Inflammatory macrophage (primary cell): ENCODE measurements at regions not wholly inside any gene's neighbourhood (a gene's known extent, or its start where the extent isn't known, plus 50 kb on each side); places are given as distances from the start of the nearest gene placed in this dataset.
A peak's percentile ranks its signal among the peaks of the same experiment; 100 is the strongest.
"Not testable (repeated sequence)": the region's sequence is repeated elsewhere in the genome, so short reads cannot be mapped to it uniquely, and the experiment has no call there.

Experiments
- DNase-seq, 2 donors: peaks; one replicate each; pipeline ENCODE4 v3.0.0-alpha.2; 2020 to 2022

DNA sequence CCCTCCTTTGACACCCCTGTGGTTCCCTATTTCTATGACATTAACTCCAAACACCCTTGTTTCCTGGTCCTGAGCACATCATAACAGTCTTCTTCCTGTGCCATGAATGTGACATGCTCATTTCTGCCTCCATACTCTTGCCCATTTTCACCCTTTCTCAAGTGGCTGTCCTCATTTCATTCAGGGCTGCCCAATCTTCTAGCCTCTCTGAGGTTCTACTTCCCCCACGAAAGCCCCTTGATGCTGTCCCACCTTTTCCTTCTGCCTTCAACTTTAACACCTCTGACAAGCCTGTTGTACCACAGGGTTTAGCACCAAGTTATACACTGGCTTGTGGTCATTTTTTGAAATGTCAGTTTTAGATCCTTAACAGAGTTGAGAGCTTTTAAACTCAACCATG lies 136.2 kb upstream of the BOD1L1 start:
- no peak for DNase-seq

GRCh38 chr4:13765539-13765938 lies 138.0 kb upstream of the BOD1L1 start:
- no peak for DNase-seq

GRCh38 chr4:13766761-13767540 lies 139.4 kb upstream of the BOD1L1 start:
- DNase-seq = no peak

- peak in 1 of 2 donors; percentile 19 for DNase-seq
These were observed 149.8 kb upstream of the BOD1L1 start for GRCh38 chr4:13777341-13777740.

GRCh38 chr4:13778367-13778766 lies 150.8 kb upstream of the BOD1L1 start:
- no peak for DNase-seq

DNA sequence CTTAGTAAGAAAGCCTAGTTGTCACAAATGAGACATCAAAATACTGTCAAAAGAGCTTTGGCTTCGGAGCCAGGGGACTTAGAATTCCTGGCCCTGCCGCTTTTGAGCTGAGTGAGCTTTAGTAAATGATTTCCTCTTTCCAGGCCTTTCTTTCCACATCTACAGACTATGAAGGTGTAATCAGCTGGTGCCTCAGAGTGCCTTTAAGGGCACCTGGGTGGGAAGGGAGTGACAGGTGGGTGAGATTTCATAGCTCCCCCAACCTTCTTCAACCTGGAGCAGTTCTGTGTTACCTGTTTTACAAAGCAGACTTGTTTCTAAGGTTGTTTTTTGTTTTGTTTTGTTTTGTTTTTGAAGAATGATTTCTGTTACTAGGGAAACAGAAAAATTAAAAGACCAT lies 154.7 kb upstream of the BOD1L1 start:
- DNase-seq = no peak

DNA sequence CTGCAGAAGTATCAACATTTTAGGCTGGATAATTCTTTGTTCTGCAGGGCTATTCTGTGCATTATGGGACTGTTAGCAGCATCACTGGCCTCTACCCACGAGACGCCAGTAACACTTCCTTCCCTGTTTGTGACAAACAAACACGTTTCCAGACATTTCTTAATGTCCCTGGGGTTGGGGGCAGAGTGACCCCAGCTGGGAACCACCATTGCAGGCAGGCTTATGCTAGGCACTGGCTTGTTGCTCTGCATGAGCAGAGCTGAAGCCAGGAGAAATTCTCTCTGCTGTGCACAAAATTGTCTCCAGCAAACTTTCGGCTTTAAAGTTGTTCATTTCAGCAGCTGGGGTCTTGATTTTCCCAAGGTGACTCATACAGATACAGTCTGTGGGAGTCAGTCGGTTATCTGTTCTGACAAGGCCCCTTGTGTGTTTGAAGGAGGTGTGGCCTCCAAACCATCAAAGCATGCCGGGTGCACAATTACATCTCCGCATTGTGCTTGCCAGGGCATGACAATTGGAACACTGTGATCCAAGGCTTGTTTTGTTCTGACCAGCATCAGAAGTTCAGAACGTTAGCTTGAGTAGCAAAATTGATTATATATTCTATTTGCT lies 156.4 kb upstream of the BOD1L1 start:
- no peak for DNase-seq

DNA sequence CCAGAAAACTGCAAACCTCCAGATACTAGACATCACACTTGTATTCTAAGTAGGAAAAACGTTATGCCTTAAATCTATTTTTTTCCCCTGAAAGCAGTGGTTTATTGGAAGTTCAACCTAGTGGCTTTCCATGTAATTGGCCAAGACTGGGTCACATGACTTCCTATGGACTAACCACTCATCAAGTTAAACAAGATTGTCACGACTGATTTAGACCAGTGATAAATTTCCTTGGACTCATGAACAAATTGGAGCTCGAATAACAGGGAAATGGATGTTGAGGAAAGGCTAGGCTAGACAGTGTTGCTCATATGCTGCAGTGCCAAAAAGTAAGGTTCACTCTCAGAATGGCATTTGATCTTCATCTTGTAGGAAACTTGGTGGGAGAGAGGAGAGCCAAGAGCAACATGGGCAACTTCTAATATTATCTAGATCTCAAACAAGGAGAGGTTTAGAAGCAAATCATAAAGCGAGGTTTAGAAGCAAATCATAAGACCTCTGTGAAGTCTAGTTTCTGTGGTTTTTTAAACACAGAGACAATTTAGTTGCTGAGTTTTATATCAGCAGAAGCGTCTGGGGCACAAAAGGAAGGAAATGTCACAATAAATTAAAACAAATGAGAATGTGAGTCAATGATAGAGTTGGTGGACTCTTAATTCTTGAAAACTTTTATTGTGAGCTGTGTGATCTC lies 165.6 kb upstream of the BOD1L1 start:
- no peak for DNase-seq

DNA sequence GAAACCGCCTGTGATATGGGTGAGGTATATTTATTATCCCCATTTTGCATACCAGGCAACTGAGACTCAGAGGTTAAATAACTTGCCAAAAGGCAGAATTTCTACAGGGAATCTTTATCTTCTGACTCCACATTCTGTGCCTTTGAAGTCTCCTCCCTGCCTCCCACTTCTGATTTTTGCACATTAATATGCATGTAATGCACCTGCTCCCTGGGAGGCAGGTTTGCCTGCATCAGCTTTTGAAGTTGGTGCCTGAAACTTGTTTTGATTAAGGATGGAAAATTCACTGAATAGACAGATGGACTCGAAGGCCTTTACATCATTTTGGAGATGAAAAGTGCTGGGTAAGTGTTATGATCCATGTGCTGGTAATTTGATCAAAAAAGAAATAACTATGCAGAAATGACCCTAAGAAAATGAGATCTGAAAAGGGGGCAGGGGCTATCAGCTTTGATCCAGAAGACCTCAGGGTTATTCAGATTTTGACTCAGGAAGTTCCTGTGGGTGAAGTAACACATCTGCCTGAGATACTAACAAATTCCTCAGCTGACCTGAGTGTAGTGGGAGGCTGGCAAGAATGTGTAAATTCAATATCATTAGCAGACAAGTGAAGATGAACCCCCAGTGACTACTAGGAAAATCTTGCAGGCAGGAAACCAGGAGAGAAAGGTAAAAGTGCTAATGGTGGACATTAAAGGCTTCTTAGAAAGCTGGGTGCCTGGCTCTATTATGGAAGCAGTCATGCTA lies 167.5 kb upstream of the BOD1L1 start:
- no peak for DNase-seq

DNA sequence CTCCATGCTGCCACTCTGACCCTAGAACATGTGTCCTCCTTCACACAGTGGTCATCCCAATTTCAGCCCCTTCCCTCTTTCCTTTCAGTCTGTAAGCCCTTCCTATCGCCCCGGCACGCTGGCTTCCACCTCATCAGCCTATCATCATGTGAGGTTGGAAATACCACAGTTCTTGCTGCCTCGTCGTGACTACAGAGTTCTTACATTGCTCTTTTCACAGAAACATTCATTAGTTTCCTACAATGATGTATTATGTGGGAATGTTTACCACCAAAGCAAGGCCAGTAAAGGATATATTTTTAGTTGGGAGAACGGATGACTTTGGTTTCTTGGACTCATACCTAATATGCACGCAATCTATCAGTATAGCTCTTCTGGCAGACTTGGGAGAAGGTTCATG lies 169.5 kb upstream of the BOD1L1 start:
- DNase-seq = no peak

GRCh38 chr4:13815231-13815630 lies 187.7 kb upstream of the BOD1L1 start:
- no peak for DNase-seq

GRCh38 chr4:13816472-13816871 lies 188.9 kb upstream of the BOD1L1 start:
- DNase-seq = no peak

DNA sequence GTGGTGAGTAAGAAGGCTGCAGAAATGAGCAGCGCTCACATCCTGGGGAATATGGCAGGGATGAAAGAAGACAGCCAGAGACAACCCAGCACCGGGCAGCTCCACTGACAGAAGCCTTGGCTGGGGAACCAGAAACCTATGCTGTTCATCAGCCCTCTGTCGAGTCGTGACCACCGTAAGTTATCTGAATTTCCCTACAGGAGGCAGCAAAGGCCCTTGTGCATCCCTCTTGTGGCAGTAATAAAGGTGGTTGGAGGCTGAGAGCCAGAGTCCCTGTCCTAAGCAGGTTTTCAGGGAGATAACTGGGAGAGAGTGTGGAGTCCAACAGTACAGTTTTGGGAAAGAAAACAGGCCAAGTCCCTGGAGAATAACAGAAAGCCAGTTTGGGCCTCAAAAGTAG lies 194.0 kb upstream of the BOD1L1 start:
- no peak for DNase-seq

DNA sequence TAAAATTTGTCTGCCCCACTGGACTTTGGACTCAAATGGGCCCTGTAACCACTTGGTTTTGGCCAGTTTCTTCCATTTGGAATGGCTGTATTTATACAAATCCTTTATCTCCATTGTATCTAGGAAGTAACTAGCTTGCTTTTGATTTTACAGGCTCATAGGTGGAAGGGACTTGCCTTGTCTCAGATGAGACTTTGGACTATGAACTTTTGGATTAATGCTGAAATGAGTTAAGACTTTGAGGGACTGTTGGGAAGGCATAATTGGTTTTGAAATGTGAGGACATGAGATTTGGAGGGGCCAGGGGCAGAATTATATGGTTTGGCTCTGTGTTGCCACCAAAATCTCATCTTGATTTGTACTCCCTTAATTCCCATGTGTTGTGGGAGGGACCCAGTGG lies 198.3 kb upstream of the BOD1L1 start:
- not testable (repeated sequence) for DNase-seq

- no peak for DNase-seq
These were observed 201.9 kb upstream of the BOD1L1 start for GRCh38 chr4:13829457-13829856.

- no peak for DNase-seq
These were observed 202.9 kb upstream of the BOD1L1 start for GRCh38 chr4:13830449-13830848.

DNA sequence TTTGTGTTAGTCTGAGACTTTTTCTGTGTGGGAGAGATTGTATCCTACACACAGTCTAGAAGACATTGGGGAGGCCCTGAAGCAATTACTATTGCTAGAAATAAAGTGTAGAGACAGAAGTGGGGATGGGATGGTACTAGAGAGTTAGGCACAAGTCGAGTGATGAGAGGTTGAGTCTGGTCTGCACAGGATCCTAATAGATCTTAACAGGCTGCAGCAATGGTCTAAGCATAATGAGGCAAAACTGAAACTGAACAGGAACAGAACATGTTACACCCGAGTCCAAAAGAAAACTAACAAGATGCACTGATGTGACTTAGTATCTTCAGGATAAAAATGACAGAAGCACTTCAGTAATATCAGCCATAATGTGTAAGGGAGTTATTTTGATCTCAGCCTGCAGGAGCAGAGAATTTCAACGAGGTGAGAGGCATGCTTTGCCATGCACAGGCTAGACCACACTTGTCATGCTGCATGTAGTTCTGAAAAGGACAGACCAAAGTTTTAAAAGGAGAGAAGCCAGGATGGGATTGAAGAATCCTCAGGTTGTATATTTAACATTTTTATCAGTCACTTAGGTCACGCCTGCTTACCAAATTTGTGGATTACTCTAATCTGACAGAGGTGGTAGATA lies 205.8 kb upstream of the BOD1L1 start:
- no peak for DNase-seq

DNA sequence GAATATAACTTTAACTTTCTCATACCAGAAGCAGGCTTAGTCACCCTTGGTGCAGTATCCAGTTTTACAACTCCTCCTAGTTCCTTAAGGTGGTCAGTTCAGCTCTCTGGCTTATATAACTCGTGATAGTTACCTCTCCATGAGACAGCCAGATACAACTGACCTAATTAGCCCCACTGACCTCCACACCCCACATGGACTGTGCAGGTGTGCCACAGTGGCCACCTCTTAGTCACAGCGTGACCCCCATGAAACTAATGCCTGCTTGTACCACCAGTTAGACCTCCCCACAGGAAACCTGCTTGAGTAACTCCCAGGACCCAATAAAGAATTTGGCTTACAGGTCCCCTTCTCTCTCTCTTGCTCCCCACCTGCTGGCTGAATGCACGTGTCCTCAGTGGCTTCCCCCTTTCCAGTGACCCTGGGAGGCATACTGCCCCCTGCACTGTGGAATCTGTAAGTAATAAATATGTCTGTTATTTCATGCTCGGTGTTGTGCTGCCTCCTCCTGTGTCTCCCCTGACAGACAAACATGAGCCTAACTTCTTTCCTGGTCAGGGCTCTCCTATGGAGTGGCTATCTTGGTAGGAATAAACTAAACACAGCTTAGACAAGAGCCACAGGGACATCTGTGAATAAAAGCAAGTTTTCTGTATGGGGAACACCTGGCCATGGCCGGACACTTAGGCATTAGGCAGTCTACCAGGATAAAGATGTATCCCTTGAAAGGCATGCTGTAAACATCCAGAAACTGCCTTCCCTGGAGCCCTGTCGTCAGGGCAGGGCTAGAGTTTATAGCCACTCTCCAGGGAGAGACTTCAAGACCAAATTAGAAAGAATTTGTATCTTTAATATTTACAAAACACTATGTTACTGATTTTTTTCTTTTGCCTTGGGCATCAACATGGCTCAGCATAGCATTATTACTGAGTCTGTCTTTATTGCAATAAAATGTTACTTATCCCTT lies 209.7 kb upstream of the BOD1L1 start:
- DNase-seq = no peak

DNA sequence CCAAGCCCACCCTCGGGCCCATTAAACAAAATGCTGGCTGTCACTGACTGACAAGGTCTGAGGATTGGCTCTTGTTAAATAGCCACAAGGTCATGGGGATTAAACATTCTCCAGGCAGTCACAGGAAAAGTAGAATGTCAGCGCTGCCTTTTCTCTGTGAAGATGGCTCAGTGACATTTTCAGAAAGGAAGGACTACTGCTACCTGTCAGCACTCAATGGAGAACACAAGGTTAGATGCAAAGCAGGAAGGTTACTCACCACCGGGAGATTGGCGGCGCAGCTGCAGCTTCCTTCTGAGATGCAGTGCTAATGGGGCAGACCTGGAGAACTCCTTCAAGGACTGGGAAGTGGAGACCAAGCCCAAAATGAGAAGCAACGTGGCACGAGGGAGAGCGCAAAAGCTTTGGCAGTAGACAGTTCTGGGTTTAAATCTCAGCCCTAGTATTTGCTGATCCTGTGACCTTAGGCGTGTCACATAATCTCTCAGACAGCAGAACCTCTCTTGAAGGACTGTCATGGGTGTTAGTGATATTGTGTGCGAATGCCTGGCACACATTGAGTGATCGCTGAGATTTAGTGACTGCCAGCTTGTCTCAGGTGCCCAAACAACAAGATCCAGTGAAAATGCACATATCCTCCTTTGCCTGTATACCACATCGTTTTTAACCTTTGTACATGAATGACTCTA lies 213.1 kb upstream of the BOD1L1 start:
- DNase-seq = no peak

DNA sequence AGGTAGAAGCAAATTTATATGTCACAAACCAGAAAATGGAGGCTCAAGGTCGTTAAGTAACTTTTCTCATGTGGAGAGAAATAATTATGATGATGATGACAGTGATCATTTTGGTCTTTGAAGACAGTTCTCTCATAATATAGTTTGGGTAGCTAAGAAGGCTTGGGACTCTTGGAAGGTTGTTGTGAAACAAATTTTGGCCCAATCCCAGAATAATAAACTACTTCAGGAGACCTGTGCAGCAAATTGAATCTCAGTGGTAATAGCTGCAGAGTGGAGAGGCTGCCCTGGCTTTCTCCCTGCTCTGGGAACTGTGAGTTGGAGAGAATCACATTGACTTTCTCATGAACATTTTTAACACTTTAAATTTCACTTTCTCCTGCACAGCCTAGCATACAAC lies 217.2 kb upstream of the BOD1L1 start:
- no peak for DNase-seq

DNA sequence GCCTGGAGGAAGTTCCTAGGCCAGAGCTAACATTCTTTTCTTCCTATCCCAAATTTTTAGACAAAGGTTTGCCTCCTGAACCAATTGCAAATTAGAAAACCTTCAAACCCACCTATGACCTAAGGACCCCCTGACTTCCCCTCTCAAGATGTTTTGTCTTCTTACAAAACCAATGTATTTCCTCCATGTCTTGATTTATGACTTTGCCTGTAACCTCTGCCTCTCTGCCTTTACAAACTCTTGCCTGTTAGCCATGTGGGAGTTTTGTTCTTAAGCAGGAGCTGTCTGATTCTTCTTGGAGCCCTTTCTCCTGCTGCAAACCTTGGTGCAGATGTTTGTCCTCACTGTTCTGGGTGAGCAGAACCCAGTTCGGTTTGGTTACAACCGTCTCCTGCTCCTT lies 222.3 kb upstream of the BOD1L1 start:
- no peak for DNase-seq
